Esophagus squamous epithelium (tissue), 4 donors: ENCODE measurements at regions not wholly inside any gene's neighbourhood (a gene's known extent, or its start where the extent isn't known, plus 50 kb on each side); places are given as distances from the start of the nearest gene placed in this dataset.

ENCODE experiments used
- CTCF ChIP-seq, 6 experiments: fragments of 450-650 bp in 4 of 6; fragments of 200-600 bp in 2 of 6; sonication (generic) in 2 of 6; IDR thresholded peaks; one replicate each; pipeline ENCODE4 v1.5.1; 2016 to 2019; ENCODE audit warnings: antibody characterized with exemption in 6 of 6, mild to moderate bottlenecking in 4 of 6, moderate library complexity in 4 of 6
- POLR2A ChIP-seq, 4 donors: fragments of 450-650 bp; IDR thresholded peaks; one replicate each; pipeline ENCODE4 v1.6.1; 2017; ENCODE audit warnings: antibody characterized with exemption in 4 of 4, mild to moderate bottlenecking in 4 of 4, moderate library complexity in 3 of 4

GRCh38 chr13:77986713-77987112 is 68.1 kb upstream of the EDNRB start:
- TF ChIP-seq CTCF (IDR thresholded peaks at IDR 0.05) (no peak), POLR2A (IDR thresholded peaks at IDR 0.05) (no peak)
